Osteocyte (in vitro differentiated cells): ENCODE measurements at regions not wholly inside any gene's neighbourhood (a gene's known extent, or its start where the extent isn't known, plus 50 kb on each side); places are given as distances from the start of the nearest gene placed in this dataset.

Source experiments
- DNase-seq: peaks from one replicate; pipeline ENCODE4 v3.0.0; 2021; ENCODE audit warnings: mixed read lengths; ENCODE audit not compliant: unreplicated experiment; ENCODE audit errors: extremely low spot score
- H3K27ac Mint-ChIP-seq: one replicate; pipeline ENCODE4 v1.8.0; 2021; ENCODE audit warnings: mild to moderate bottlenecking, mixed read lengths; ENCODE audit not compliant: unreplicated experiment
- H3K27me3 Mint-ChIP-seq: one replicate; pipeline ENCODE4 v1.8.0; 2021; ENCODE audit warnings: mixed read lengths; ENCODE audit not compliant: unreplicated experiment
- H3K36me3 Mint-ChIP-seq: one replicate; pipeline ENCODE4 v1.8.0; 2021; ENCODE audit warnings: mixed read lengths; ENCODE audit not compliant: unreplicated experiment
- H3K4me1 Mint-ChIP-seq: one replicate; pipeline ENCODE4 v1.8.0; 2021; ENCODE audit warnings: mixed read lengths; ENCODE audit not compliant: unreplicated experiment
- H3K4me3 Mint-ChIP-seq: one replicate; pipeline ENCODE4 v1.8.0; 2021; ENCODE audit warnings: mild to moderate bottlenecking, moderate library complexity, mixed read lengths; ENCODE audit not compliant: unreplicated experiment
- H3K9me3 Mint-ChIP-seq: one replicate; pipeline ENCODE4 v1.8.0; 2021; ENCODE audit warnings: mixed read lengths; ENCODE audit not compliant: unreplicated experiment
- TF ChIP-seq, protein P1 (sequence below): fragments of 200-600 bp; sonication (generic); IDR thresholded peaks from 2 replicates; pipeline ENCODE4 v1.5.0; 2021; ENCODE audit warnings: antibody characterized with exemption, mild to moderate bottlenecking, moderate library complexity

DNA sequence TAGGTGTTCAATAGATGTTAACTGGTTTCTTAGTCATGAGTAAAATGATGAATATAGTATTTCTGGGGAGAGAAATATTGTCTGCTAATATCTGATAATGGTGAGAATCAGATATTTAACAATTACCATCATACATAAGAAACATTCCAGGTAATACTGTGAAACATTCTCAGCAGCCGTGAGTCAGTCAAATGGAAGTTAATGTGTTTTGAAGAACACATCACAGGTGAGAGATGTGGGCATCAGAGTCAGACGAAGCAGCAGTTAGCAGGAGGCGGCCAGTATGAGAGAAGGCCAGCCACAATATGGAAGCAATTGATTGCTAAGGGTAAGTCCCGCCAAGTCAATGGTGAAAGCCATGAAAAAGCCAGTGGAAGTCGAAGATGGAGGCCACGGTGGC, 1035.9 kb downstream of the TUSC7 start:
- TF ChIP-seq, protein P1, sequence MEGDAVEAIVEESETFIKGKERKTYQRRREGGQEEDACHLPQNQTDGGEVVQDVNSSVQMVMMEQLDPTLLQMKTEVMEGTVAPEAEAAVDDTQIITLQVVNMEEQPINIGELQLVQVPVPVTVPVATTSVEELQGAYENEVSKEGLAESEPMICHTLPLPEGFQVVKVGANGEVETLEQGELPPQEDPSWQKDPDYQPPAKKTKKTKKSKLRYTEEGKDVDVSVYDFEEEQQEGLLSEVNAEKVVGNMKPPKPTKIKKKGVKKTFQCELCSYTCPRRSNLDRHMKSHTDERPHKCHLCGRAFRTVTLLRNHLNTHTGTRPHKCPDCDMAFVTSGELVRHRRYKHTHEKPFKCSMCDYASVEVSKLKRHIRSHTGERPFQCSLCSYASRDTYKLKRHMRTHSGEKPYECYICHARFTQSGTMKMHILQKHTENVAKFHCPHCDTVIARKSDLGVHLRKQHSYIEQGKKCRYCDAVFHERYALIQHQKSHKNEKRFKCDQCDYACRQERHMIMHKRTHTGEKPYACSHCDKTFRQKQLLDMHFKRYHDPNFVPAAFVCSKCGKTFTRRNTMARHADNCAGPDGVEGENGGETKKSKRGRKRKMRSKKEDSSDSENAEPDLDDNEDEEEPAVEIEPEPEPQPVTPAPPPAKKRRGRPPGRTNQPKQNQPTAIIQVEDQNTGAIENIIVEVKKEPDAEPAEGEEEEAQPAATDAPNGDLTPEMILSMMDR, result no peak
- Mint-ChIP-seq H3K27me3 (peaks cover 5% of the 10 kb centered on the region), H3K4me1 (no peaks in the 10 kb centered on the region), H3K36me3 (no peaks in the 10 kb centered on the region), H3K9me3 (no peaks in the 10 kb centered on the region), H3K4me3 (no peak overlapping the region), H3K27ac (no peak overlapping the region)
- DNase-seq, result no peak

DNA sequence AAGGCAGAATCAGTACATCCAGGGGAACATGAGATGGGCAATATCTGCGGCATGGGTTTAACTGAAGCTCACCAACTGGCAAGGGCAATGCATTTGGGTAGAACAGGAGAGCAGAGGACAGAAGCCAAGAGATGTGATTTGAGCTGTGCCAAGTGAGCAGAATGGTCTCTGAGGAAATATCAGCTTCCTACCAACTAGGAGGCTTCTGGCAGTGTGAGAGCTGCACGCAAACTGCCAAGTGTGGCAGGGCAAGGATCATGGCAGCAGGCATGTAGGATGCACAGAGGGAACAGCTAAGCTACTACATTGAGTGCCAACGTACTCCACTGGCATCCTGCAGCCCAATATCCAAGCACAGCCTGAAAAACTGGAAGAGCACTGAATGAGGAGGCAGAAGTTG, 1036.5 kb downstream of the TUSC7 start:
- Mint-ChIP-seq H3K27me3 (peaks cover 5% of the 10 kb centered on the region), H3K4me3 (no peak overlapping the region), H3K36me3 (no peaks in the 10 kb centered on the region), H3K27ac (no peak overlapping the region), H3K9me3 (no peaks in the 10 kb centered on the region), H3K4me1 (no peaks in the 10 kb centered on the region)
- TF ChIP-seq, protein P1, result no peak
- DNase-seq, result no peak

DNA sequence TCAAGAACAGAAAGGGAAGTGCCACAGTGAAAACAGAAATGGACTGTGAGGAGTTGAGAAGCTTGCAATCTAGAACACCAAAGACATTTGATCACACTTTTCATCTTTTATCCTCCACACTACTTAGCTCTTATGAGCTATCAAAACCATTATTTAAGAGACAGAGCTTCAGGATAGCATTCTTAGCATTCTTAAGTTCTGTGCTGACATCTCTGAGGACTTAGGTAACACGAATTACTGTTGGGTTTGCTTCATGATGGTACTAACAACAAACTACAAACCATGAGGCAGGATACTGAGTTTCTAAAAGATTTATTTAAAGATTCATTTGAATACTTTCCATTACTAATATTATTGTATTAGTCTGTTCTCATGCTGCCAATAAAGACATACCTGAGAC, 1038.6 kb downstream of the TUSC7 start:
- Mint-ChIP-seq H3K9me3 (no peaks in the 10 kb centered on the region), H3K36me3 (no peaks in the 10 kb centered on the region), H3K27me3 (peaks cover 5% of the 10 kb centered on the region), H3K4me3 (no peak overlapping the region), H3K27ac (no peak overlapping the region), H3K4me1 (peaks cover 5% of the 10 kb centered on the region)
- DNase-seq, result no peak
- TF ChIP-seq, protein P1, result no peak

DNA sequence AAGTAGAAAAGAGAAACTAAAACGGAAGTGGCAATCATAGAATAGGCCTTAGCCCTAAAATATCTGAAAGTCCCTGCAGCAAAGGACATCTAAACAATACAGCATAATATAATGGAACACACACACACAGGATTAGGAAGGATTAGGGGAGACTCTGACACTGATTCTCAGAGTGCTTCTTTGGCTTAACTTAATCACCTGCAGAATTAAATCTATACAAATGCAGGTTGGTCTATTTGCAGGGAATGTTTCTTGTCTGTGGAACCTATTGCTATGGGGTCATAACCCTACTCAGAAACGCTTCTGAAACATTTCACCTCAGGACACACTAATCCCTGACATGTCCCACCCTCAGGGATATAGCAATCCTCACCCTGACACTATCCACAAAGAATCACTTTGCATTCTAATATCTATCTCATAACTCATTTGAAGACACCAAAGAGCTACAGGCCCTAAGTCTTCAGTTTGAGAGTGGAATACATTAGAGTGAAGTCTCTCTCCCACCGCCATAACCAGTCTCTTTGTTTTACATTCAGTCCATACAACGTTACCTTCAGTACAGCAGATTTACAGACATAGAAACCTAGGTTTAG, 1041.2 kb downstream of the TUSC7 start:
- H3K4me1 Mint-ChIP-seq, result peaks cover 6% of the 10 kb centered on the region
- no peaks in the 10 kb centered on the region for H3K9me3 Mint-ChIP-seq
- TF ChIP-seq, protein P1, result no peak
- no peak for DNase-seq
- H3K4me3 Mint-ChIP-seq, result no peak overlapping the region
- no peaks in the 10 kb centered on the region for H3K27me3 Mint-ChIP-seq
- no peak overlapping the region for H3K27ac Mint-ChIP-seq
- H3K36me3 Mint-ChIP-seq, result no peaks in the 10 kb centered on the region

DNA sequence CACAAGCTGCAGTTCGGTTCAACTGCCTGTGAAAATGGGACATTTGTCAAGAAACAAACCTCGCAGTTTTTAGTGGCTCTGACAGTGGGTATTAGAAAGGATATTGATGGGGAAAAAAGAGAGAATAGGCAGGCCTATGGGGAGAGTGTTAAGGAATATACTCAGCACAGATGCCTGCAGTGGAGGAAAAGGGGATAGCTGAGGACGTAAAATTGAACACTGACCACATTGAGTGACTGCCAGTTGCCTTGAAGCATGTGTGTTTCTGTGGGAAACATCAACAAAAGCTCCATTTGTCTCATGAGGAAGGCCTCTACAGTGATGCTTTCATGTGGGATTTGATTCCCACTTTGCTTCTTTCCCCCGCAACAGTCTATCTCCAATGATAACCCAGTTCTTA, 1042.1 kb downstream of the TUSC7 start:
- Mint-ChIP-seq H3K9me3 (no peaks in the 10 kb centered on the region), H3K4me1 (peaks cover 13% of the 10 kb centered on the region), H3K27me3 (no peaks in the 10 kb centered on the region), H3K4me3 (no peak overlapping the region), H3K27ac (no peak overlapping the region), H3K36me3 (no peaks in the 10 kb centered on the region)
- DNase-seq, result no peak
- TF ChIP-seq, protein P1, result no peak
